Nephron (organoid): ENCODE measurements at regions not wholly inside any gene's neighbourhood (a gene's known extent, or its start where the extent isn't known, plus 50 kb on each side); places are given as distances from the start of the nearest gene placed in this dataset.

Experiments
- H3K27ac Mint-ChIP-seq, 3 experiments: 2 replicates each; pipeline ENCODE4 v1.8.0; 2020; ENCODE audit warnings: mixed read lengths in 3 of 3, mild to moderate bottlenecking in 2 of 3, moderate library complexity in 1 of 3
- H3K27me3 Mint-ChIP-seq: 2 replicates; pipeline ENCODE4 v1.8.0; 2021; ENCODE audit warnings: low read depth, mild to moderate bottlenecking, moderate library complexity, mixed read lengths
- H3K36me3 Mint-ChIP-seq: 2 replicates; pipeline ENCODE4 v1.8.0; 2020; ENCODE audit warnings: low read depth, mixed read lengths
- H3K4me1 Mint-ChIP-seq: 2 replicates; pipeline ENCODE4 v1.8.0; 2020; ENCODE audit warnings: mixed read lengths
- H3K4me3 Mint-ChIP-seq, 3 experiments: 2 replicates each; pipeline ENCODE4 v1.8.0; 2020; ENCODE audit warnings: mild to moderate bottlenecking in 3 of 3, mixed read lengths in 3 of 3, moderate library complexity in 2 of 3
- H3K9me3 Mint-ChIP-seq: 2 replicates; pipeline ENCODE4 v1.8.0; 2020; ENCODE audit warnings: mixed read lengths
- TF ChIP-seq, protein P1 (sequence below), 3 experiments: fragments of 200-600 bp; sonication (generic); IDR thresholded peaks; one replicate each; pipeline ENCODE4 v1.5.0; 2021; ENCODE audit warnings: antibody characterized with exemption in 3 of 3; ENCODE audit not compliant: unreplicated experiment in 3 of 3

- Mint-ChIP-seq H3K36me3 (peaks cover 21% of the 10 kb centered on the region), H3K9me3 (peaks cover 10% of the 10 kb centered on the region), H3K4me1 (peaks cover 9% of the 10 kb centered on the region), H3K27me3 (no peaks in the 10 kb centered on the region), H3K4me3 (no peak overlapping the region), H3K27ac (no peak overlapping the region)
- TF ChIP-seq, protein P1, sequence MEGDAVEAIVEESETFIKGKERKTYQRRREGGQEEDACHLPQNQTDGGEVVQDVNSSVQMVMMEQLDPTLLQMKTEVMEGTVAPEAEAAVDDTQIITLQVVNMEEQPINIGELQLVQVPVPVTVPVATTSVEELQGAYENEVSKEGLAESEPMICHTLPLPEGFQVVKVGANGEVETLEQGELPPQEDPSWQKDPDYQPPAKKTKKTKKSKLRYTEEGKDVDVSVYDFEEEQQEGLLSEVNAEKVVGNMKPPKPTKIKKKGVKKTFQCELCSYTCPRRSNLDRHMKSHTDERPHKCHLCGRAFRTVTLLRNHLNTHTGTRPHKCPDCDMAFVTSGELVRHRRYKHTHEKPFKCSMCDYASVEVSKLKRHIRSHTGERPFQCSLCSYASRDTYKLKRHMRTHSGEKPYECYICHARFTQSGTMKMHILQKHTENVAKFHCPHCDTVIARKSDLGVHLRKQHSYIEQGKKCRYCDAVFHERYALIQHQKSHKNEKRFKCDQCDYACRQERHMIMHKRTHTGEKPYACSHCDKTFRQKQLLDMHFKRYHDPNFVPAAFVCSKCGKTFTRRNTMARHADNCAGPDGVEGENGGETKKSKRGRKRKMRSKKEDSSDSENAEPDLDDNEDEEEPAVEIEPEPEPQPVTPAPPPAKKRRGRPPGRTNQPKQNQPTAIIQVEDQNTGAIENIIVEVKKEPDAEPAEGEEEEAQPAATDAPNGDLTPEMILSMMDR (IDR thresholded peaks at IDR 0.05; ENCODE audit: unreplicated experiment in 3 of 3): no peak
Measured at GRCh38 chr2:217307023-217307422, 447.2 kb upstream of the TNP1 start.

DNA sequence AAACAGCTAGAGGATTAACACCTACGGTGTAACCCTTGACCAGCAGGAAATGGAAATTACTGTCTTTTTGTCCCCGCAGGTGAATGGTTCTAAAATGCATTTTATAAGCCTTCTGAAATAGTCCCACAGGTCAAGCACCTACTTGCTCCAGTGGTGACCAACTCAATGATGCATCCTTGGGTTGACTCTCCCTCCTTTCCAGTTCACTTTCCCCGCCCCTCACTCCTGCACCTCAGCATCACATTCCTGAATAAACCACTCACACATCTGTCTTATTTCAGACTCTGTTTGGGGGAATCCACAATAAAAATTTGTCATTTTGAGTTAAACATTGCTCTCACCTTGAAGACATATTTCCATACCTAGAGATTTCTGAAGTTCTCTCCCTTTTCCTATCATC is 446.0 kb upstream of the TNP1 start:
- TF ChIP-seq, protein P1 (IDR thresholded peaks at IDR 0.05; ENCODE audit: unreplicated experiment in 3 of 3): no peak
- H3K36me3 Mint-ChIP-seq: peaks cover 21% of the 10 kb centered on the region
- peaks cover 10% of the 10 kb centered on the region for H3K9me3 Mint-ChIP-seq
- H3K27me3 Mint-ChIP-seq: no peaks in the 10 kb centered on the region
- no peak overlapping the region for H3K27ac Mint-ChIP-seq
- H3K4me1 Mint-ChIP-seq: peaks cover 9% of the 10 kb centered on the region
- H3K4me3 Mint-ChIP-seq: no peak overlapping the region

DNA sequence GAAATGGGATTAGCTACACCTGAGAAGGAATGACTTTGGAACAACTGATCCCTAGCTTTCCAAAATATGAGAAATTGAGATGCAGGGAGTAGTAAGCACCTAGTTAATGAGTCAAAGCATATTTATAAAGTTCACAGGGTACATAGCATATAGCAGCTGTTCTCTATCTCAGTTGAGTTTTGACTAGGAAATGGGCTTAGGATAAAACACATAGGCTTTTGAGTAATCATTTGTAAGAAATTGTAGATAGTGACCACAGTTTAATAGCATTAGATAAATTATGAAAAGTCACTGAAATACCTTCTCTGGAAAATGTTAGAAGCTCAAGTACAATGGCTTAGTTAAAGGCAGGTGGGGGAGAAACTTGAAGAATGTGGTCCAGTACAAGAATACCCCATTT is 444.7 kb upstream of the TNP1 start:
- Mint-ChIP-seq H3K4me3 (no peak overlapping the region), H3K27me3 (no peaks in the 10 kb centered on the region), H3K27ac (no peak overlapping the region), H3K9me3 (peaks cover 6% of the 10 kb centered on the region), H3K36me3 (peaks cover 16% of the 10 kb centered on the region), H3K4me1 (peaks cover 9% of the 10 kb centered on the region)
- TF ChIP-seq, protein P1 (IDR thresholded peaks at IDR 0.05; ENCODE audit: unreplicated experiment in 3 of 3): no peak

- H3K27me3 Mint-ChIP-seq: no peaks in the 10 kb centered on the region
- H3K4me3 Mint-ChIP-seq: no peak overlapping the region
- TF ChIP-seq, protein P1 (IDR thresholded peaks at IDR 0.05; ENCODE audit: unreplicated experiment in 3 of 3): no peak
- peaks cover 9% of the 10 kb centered on the region for H3K4me1 Mint-ChIP-seq
- peaks cover 6% of the 10 kb centered on the region for H3K36me3 Mint-ChIP-seq
- peak overlapping the region in 1 of 3 experiments; percentile 5 for H3K27ac Mint-ChIP-seq
- H3K9me3 Mint-ChIP-seq: no peaks in the 10 kb centered on the region
Measured at GRCh38 chr2:217302856-217303255, 443.0 kb upstream of the TNP1 start.

- Mint-ChIP-seq H3K4me3 (no peak overlapping the region), H3K36me3 (peaks cover 17% of the 10 kb centered on the region), H3K4me1 (peaks cover 9% of the 10 kb centered on the region), H3K27me3 (no peaks in the 10 kb centered on the region), H3K9me3 (peaks cover 11% of the 10 kb centered on the region), H3K27ac (no peak overlapping the region)
- TF ChIP-seq, protein P1 (IDR thresholded peaks at IDR 0.05; ENCODE audit: unreplicated experiment in 3 of 3): no peak
Measured at GRCh38 chr2:217301142-217301925, 441.5 kb upstream of the TNP1 start.

DNA sequence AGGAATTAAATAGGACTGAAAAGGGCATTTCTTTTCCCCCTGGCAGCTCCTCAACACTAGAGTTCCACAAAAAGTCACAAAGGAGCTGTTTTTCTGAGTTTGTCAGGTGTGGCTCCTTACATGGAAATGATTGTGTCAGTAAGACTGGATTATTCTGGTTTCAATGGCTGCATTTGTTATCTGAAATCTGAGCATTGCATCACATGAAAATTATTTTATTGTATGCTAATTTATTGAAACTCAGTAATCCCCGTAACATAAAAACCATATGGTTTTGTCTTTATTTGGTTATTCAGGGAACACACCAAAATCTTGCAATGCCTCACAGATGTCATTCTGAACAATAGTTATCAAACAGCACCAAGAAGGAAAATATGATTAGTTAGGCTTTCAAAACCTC is 439.7 kb upstream of the TNP1 start:
- peak overlapping the region in 1 of 3 experiments; percentile 61 for H3K27ac Mint-ChIP-seq
- peaks cover 15% of the 10 kb centered on the region for H3K9me3 Mint-ChIP-seq

More for the DNA sequence above, 439.7 kb upstream of the TNP1 start:
- H3K4me3 Mint-ChIP-seq: no peak overlapping the region
- TF ChIP-seq, protein P1 (IDR thresholded peaks at IDR 0.05; ENCODE audit: unreplicated experiment in 3 of 3): no peak
- H3K4me1 Mint-ChIP-seq: peaks cover 3% of the 10 kb centered on the region
- peaks cover 17% of the 10 kb centered on the region for H3K36me3 Mint-ChIP-seq
- no peaks in the 10 kb centered on the region for H3K27me3 Mint-ChIP-seq
